ENCODE measurements at regions not wholly inside any gene's neighbourhood (a gene's known extent, or its start where the extent isn't known, plus 50 kb on each side); places are given as distances from the start of the nearest gene placed in this dataset.
"Not testable (repeated sequence)": the region's sequence is repeated elsewhere in the genome, so short reads cannot be mapped to it uniquely, and the experiment has no call there.

- peaks cover 6% of the 10 kb centered on the region for H3K36me3 Mint-ChIP-seq
- peaks cover 12 to 14% of the 10 kb centered on the region in 2 donors for H3K4me1 Mint-ChIP-seq (ENCODE audit: low read depth in 2 of 2)
- ATAC-seq, result no peak
- H3K27ac Mint-ChIP-seq, result no peak overlapping the region
- H3K27me3 Mint-ChIP-seq, result peaks cover 9 to 15% of the 10 kb centered on the region in 2 donors
- H3K9me3 Mint-ChIP-seq, result peaks cover 4% of the 10 kb centered on the region
- no peak overlapping the region for H3K4me3 Mint-ChIP-seq
- DNase-seq (ENCODE audit: low spot score), result no peak
Measured at GRCh38 chrX:1029494-1029893, 183.0 kb downstream of the CRLF2 start.

DNA sequence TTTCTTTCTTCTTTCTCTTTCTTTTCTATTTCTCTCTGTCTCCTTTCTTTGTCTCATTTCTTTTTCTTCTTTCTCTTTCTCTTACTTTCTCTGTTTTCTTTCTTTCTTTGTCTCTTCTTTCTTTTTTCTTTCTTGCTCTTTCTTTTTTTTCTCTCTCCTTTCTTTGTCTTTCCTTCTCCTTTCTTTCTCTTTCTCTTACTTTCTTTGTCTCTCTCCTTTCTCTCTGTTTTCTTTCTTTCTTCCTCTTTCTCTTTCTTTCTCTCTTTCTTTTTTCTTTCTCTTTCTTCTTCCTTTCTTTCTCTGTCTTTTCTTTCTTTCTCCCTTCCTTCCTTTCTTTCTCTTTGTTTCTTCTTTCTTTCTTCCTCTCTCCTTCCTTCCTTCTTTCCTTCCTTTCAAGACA is 184.8 kb downstream of the CRLF2 start:
- Mint-ChIP-seq H3K4me3 (peak overlapping the region; percentile 62), H3K9me3 (no peaks in the 10 kb centered on the region), H3K36me3 (peaks cover 6% of the 10 kb centered on the region), H3K4me1 (ENCODE audit: low read depth in 2 of 2) (peaks cover 12 to 14% of the 10 kb centered on the region in 2 donors), H3K27ac (peak overlapping the region in 1 of 2 donors; percentile 37), H3K27me3 (peaks cover 12 to 15% of the 10 kb centered on the region in 2 donors)
- DNase-seq (ENCODE audit: low spot score), result no peak
- no peak for ATAC-seq

DNA sequence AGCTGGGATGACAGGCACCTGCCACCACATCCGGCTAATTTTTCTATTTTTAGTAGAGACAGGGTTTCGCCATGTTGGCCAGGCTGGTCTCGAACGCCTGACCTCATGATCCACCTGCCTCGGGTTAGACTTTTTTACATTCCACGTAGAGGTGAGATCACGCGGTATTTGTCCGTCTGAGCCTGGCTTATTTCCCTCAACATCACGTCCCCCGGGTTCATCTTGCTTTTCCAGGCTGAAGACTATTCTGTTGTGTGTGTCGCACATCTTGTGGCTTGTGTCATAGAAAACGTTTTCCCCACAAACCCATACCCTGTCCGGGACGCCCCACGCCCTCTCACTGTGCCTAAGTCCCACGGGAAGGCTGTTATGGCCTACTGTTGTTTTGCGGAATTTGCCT is 185.3 kb downstream of the CRLF2 start:
- Mint-ChIP-seq H3K36me3 (peaks cover 6% of the 10 kb centered on the region), H3K27ac (peak overlapping the region in 1 of 2 donors; percentile 37), H3K9me3 (no peaks in the 10 kb centered on the region), H3K4me3 (peak overlapping the region; percentile 62), H3K27me3 (peaks cover 12 to 15% of the 10 kb centered on the region in 2 donors), H3K4me1 (ENCODE audit: low read depth in 2 of 2) (peaks cover 12 to 14% of the 10 kb centered on the region in 2 donors)
- no peak for ATAC-seq
- no peak for DNase-seq (ENCODE audit: low spot score)

- peaks cover 12 to 14% of the 10 kb centered on the region in 2 donors for H3K4me1 Mint-ChIP-seq (ENCODE audit: low read depth in 2 of 2)
- H3K4me3 Mint-ChIP-seq, result peak overlapping the region; percentile 62
- H3K36me3 Mint-ChIP-seq, result peaks cover 6% of the 10 kb centered on the region
- H3K9me3 Mint-ChIP-seq, result no peaks in the 10 kb centered on the region
- DNase-seq (ENCODE audit: low spot score) (no peak), ATAC-seq (no peak)
- H3K27ac Mint-ChIP-seq, result peak overlapping the region in 1 of 2 donors; percentile 37
- peaks cover 12 to 15% of the 10 kb centered on the region in 2 donors for H3K27me3 Mint-ChIP-seq
Measured at GRCh38 chrX:1026263-1027015, 186.0 kb downstream of the CRLF2 start.

- no peak for DNase-seq (ENCODE audit: low spot score)
- peaks cover 12 to 14% of the 10 kb centered on the region in 2 donors for H3K4me1 Mint-ChIP-seq (ENCODE audit: low read depth in 2 of 2)
- no peak for ATAC-seq
- H3K9me3 Mint-ChIP-seq, result no peaks in the 10 kb centered on the region
- H3K36me3 Mint-ChIP-seq, result peaks cover 6% of the 10 kb centered on the region
- H3K4me3 Mint-ChIP-seq, result no peak overlapping the region
- H3K27me3 Mint-ChIP-seq, result peaks cover 12 to 15% of the 10 kb centered on the region in 2 donors
- no peak overlapping the region for H3K27ac Mint-ChIP-seq
Measured at GRCh38 chrX:1025413-1025812, 187.0 kb downstream of the CRLF2 start.

DNA sequence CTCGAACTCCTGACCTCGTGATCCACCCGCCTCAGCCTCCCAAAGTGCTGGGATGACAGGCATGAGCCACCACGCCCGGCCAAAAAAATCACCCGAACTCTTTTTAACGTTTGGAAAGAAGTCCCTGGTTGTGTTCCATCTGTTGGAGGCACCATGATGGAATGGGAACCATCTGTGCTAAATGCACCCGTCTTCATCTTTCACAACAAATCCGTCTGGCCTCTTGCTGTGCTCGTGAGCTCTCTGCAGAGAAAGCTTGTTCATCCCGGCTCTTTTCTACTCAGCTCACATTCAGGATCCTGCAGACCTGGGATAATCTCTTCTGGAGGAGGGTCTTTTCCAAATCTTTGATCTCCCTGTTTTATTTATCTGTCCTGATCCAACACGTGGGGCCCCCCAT is 188.8 kb downstream of the CRLF2 start:
- H3K27ac Mint-ChIP-seq, result no peak overlapping the region
- DNase-seq (ENCODE audit: low spot score), result no peak
- ATAC-seq, result no peak
- H3K9me3 Mint-ChIP-seq, result no peaks in the 10 kb centered on the region
- H3K36me3 Mint-ChIP-seq, result peaks cover 6% of the 10 kb centered on the region
- peaks cover 12 to 15% of the 10 kb centered on the region in 2 donors for H3K27me3 Mint-ChIP-seq
- peaks cover 12 to 14% of the 10 kb centered on the region in 2 donors for H3K4me1 Mint-ChIP-seq (ENCODE audit: low read depth in 2 of 2)
- no peak overlapping the region for H3K4me3 Mint-ChIP-seq

GRCh38 chrX:1021314-1021993 is 191.0 kb downstream of the CRLF2 start:
- H3K27ac Mint-ChIP-seq; H3K4me1 Mint-ChIP-seq (ENCODE audit: low read depth in 2 of 2); H3K4me3 Mint-ChIP-seq; ATAC-seq; H3K36me3 Mint-ChIP-seq; H3K9me3 Mint-ChIP-seq; DNase-seq (ENCODE audit: low spot score); H3K27me3 Mint-ChIP-seq: not testable (repeated sequence)

DNA sequence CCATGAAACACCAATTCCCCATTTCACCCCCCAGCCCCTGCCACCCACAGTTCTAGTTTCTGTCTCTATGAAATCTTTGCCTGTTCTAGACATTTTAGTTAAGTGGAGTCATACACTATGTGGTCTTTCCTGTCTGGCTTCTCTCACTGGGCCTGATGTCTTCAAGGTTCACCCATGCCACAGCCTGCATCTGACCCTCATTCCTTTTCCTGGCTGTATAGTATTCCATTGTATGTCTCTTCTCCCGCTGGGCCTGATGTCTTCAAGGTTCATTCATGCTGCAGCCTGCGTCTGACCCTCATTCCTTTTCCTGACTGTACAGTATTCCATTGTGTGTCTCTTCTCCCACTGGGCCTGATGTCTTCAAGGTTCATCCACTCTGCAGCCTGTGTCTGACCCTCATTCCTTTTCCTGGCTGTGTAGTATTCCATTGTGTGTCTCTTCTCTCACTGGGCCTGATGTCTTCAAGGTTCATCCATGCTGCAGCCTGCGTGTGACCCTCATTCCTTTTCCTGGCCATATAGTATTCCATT is 191.7 kb downstream of the CRLF2 start:
- H3K27me3 Mint-ChIP-seq, result peaks cover 0 to 3% of the 10 kb centered on the region in 2 donors
- ATAC-seq (no peak), DNase-seq (ENCODE audit: low spot score) (no peak)
- no peak overlapping the region for H3K4me3 Mint-ChIP-seq
- H3K4me1 Mint-ChIP-seq (ENCODE audit: low read depth in 2 of 2), result no peaks in the 10 kb centered on the region
- no peak overlapping the region for H3K27ac Mint-ChIP-seq
- no peaks in the 10 kb centered on the region for H3K9me3 Mint-ChIP-seq
- no peaks in the 10 kb centered on the region for H3K36me3 Mint-ChIP-seq

DNA sequence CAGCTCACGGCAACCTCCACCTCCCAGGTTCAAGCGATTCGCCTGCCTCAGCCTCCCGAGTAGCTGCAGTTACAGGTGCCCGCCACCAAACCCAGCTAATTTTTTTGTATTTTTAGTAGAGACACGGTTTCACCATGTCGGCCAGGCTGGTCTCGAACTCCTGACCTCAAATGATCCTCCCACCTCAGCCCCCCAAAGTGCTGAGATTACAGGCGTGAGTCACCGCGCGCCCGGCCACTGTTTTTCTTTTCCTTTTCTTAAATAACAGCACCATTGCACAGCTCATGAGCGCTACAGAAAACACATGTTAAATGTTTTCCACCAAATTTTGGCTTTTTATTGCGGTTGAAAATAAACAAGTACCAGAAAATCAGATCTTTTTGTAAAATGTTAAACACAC is 195.5 kb downstream of the CRLF2 start:
- not testable (repeated sequence) for DNase-seq (ENCODE audit: low spot score); H3K4me1 Mint-ChIP-seq (ENCODE audit: low read depth in 2 of 2); H3K36me3 Mint-ChIP-seq; H3K9me3 Mint-ChIP-seq; H3K27ac Mint-ChIP-seq; H3K4me3 Mint-ChIP-seq; ATAC-seq; H3K27me3 Mint-ChIP-seq

- H3K9me3 Mint-ChIP-seq; ATAC-seq; H3K27ac Mint-ChIP-seq; DNase-seq (ENCODE audit: low spot score); H3K27me3 Mint-ChIP-seq; H3K4me3 Mint-ChIP-seq; H3K4me1 Mint-ChIP-seq (ENCODE audit: low read depth in 2 of 2); H3K36me3 Mint-ChIP-seq: not testable (repeated sequence)
Measured at GRCh38 chrX:1016281-1016680, 196.2 kb downstream of the CRLF2 start.

GRCh38 chrX:1012678-1013300 is 199.7 kb downstream of the CRLF2 start:
- ATAC-seq, result no peak
- no peak for DNase-seq (ENCODE audit: low spot score)
- Mint-ChIP-seq H3K36me3 (no peaks in the 10 kb centered on the region), H3K4me3 (no peak overlapping the region), H3K4me1 (ENCODE audit: low read depth in 2 of 2) (no peaks in the 10 kb centered on the region), H3K27ac (no peak overlapping the region), H3K9me3 (no peaks in the 10 kb centered on the region), H3K27me3 (no peaks in the 10 kb centered on the region)

GRCh38 chrX:1011691-1012283 is 200.7 kb downstream of the CRLF2 start:
- Mint-ChIP-seq H3K27me3 (no peaks in the 10 kb centered on the region), H3K4me3 (no peak overlapping the region), H3K4me1 (ENCODE audit: low read depth in 2 of 2) (no peaks in the 10 kb centered on the region), H3K36me3 (no peaks in the 10 kb centered on the region), H3K9me3 (no peaks in the 10 kb centered on the region), H3K27ac (no peak overlapping the region)
- ATAC-seq, result no peak
- no peak for DNase-seq (ENCODE audit: low spot score)

DNA sequence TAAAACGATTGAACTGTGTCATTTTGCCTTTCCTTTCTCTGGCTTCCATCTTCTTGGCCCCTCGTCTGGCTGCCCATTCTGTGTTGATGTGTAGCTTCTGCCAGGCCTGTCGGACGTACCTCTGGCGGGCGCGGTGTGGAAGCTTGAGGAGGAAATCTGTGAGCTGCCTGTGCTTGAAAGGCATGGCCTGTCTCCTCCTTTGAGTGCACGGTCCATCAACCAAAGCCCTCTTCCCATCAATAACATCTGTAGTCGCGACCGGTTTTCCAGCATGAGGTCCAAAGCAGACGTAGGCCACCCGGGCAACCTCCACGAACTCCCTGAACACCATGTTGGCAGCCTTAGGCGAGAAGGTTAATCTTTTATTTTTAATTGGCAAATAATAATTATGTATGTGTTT is 202.7 kb downstream of the CRLF2 start:
- Mint-ChIP-seq H3K4me1 (ENCODE audit: low read depth in 2 of 2) (no peaks in the 10 kb centered on the region), H3K36me3 (no peaks in the 10 kb centered on the region), H3K27me3 (no peaks in the 10 kb centered on the region), H3K4me3 (no peak overlapping the region), H3K27ac (no peak overlapping the region), H3K9me3 (no peaks in the 10 kb centered on the region)
- no peak for ATAC-seq
- DNase-seq (ENCODE audit: low spot score), result no peak

Data from natural killer cell treated with Interleukin-12 subunit alpha and Interleukin-12 subunit beta and Interleukin-15 and Interleukin-18, amount 100 ng/mL, for 72 hours (primary cell).